Hepatocyte (in vitro differentiated cells): ENCODE measurements at regions not wholly inside any gene's neighbourhood (a gene's known extent, or its start where the extent isn't known, plus 50 kb on each side); places are given as distances from the start of the nearest gene placed in this dataset.

Experiments used
- DNase-seq: peaks from one replicate; pipeline ENCODE4 v3.0.0-alpha.2; 2016; ENCODE audit warnings: low spot score
- H2AFZ ChIP-seq: fragments of 200-600 bp; sonication (generic); 2 replicates; pipeline ENCODE4 v1.6.0; 2016; ENCODE audit warnings: antibody characterized with exemption, mild to moderate bottlenecking
- H3K27ac ChIP-seq: fragments of 200-600 bp; sonication (generic); 2 replicates; pipeline ENCODE4 v1.5.1; 2016; ENCODE audit warnings: mild to moderate bottlenecking
- H3K27me3 ChIP-seq: fragments of 200-600 bp; sonication (generic); 2 replicates; pipeline ENCODE4 v1.6.1; 2016
- H3K36me3 ChIP-seq: fragments of 200-600 bp; sonication (generic); replicated peaks from 2 replicates; pipeline ENCODE4 v1.5.1; 2016; ENCODE audit warnings: low read depth; ENCODE audit not compliant: insufficient read depth
- H3K4me1 ChIP-seq: fragments of 200-600 bp; sonication (generic); 2 replicates; pipeline ENCODE4 v1.5.1; 2016; ENCODE audit warnings: mild to moderate bottlenecking, moderate library complexity; ENCODE audit not compliant: insufficient read depth
- H3K4me2 ChIP-seq: fragments of 200-600 bp; sonication (generic); 2 replicates; pipeline ENCODE4 v1.6.0; 2016
- H3K4me3 ChIP-seq: fragments of 200-600 bp; sonication (generic); 2 replicates; pipeline ENCODE4 v1.5.1; 2016; ENCODE audit warnings: mild to moderate bottlenecking
- H3K79me2 ChIP-seq: fragments of 200-600 bp; sonication (generic); 2 replicates; pipeline ENCODE4 v1.6.0; 2017; ENCODE audit warnings: mild to moderate bottlenecking
- H3K9me2 ChIP-seq: fragments of 200-600 bp; sonication (generic); replicated peaks from 2 replicates; pipeline ENCODE4 v1.6.0; 2017; ENCODE audit warnings: mild to moderate bottlenecking; ENCODE audit not compliant: insufficient read depth
- H3K9me3 ChIP-seq: fragments of 200-600 bp; sonication (generic); 2 replicates; pipeline ENCODE4 v1.5.1; 2016; ENCODE audit warnings: low read depth, mild to moderate bottlenecking
- H4K20me1 ChIP-seq: fragments of 200-600 bp; sonication (generic); 2 replicates; pipeline ENCODE4 v1.6.0; 2016; ENCODE audit warnings: mild to moderate bottlenecking; ENCODE audit not compliant: insufficient read depth, poor library complexity, severe bottlenecking
- CTCF ChIP-seq: fragments of 200-600 bp; sonication (generic); IDR thresholded peaks from 2 replicates; pipeline ENCODE4 v1.5.1; 2016; ENCODE audit warnings: antibody characterized with exemption, mild to moderate bottlenecking; ENCODE audit not compliant: poor library complexity
- EZH2 ChIP-seq: fragments of 200-600 bp; sonication (generic); IDR thresholded peaks from 2 replicates; pipeline ENCODE4 v1.6.1; 2016; ENCODE audit warnings: antibody characterized with exemption, mild to moderate bottlenecking, borderline replicate concordance
- EZH2phosphoT487 ChIP-seq: fragments of 200-600 bp; sonication (generic); IDR thresholded peaks from one replicate; pipeline ENCODE4 v1.6.1; 2018; ENCODE audit warnings: antibody characterized with exemption, mild to moderate bottlenecking, low read depth, moderate library complexity; ENCODE audit not compliant: unreplicated experiment, severe bottlenecking
- WGBS: methylation state at CpG from one replicate; pipeline ENCODE4 v1.1.6; 2016; ENCODE audit warnings: low lambda C conversion rate; ENCODE audit errors: missing lambda C conversion rate; 5-methylcytosine and 5-hydroxymethylcytosine counted together

DNA sequence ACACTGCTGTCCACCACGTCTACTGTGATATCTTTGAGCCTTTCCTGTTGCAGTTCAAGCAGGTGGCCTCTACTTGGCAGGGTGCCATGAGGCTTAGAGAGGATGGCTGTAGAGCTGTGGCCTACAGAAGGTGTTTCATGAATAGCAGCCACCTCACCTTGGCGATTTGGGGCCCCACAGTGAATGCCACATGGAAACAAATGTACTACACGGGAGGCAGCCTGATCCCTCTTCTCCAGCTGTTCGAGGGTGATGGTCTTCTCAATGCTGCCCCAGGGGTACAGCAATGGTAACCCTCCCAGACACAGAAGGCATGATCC, 70.7 kb downstream of the FAM43A start:
- Histone ChIP-seq H4K20me1 (no peaks in the 10 kb centered on the region), H3K9me2 (no peaks in the 10 kb centered on the region), H3K36me3 (no peaks in the 10 kb centered on the region), H3K27me3 (no peaks in the 10 kb centered on the region), H2AFZ (no peak overlapping the region), H3K4me1 (no peaks in the 10 kb centered on the region), H3K4me3 (no peak overlapping the region), H3K27ac (no peak overlapping the region), H3K79me2 (no peaks in the 10 kb centered on the region), H3K9me3 (no peaks in the 10 kb centered on the region), H3K4me2 (no peak overlapping the region)
- no peak for DNase-seq
- no peak for TF ChIP-seq EZH2
- TF ChIP-seq EZH2phosphoT487, result no peak
- no peak for TF ChIP-seq CTCF
- WGBS, result 85% methylated on average over 4 of the region's 4 CpGs

DNA sequence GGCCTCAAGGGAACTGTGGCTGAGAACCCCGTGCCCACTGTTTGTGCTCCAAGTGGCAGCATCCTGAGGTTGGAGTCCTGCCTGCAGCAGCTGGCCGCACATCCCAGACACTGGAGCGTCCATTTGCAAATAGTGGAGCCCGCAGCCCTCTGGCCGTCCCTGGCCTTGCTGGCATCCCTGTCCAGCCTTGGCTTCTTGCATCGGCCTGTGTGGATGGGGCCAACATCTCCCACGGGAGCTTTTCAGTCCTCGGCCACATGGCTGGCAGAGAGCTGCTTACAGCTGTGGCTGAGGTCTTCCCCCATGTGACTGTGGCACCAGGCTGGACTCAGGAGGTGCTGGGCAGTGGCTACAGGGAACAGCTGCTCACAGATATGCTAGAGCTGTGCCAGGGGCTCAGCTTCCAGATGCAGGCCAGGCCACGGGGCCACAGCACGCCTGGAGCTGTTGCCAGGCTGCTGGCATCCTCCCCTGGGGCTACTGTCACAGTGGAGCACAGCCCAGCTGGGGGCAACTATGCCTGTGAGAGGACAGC, 71.2 kb downstream of the FAM43A start:
- WGBS, result 90% methylated on average over 10 of the region's 10 CpGs
- no peaks in the 10 kb centered on the region for H3K9me2 ChIP-seq
- no peak for DNase-seq
- H3K36me3 ChIP-seq, result no peaks in the 10 kb centered on the region
- H3K27ac ChIP-seq, result no peak overlapping the region
- H4K20me1 ChIP-seq, result no peaks in the 10 kb centered on the region
- no peaks in the 10 kb centered on the region for H3K79me2 ChIP-seq
- H3K4me3 ChIP-seq, result no peak overlapping the region
- no peaks in the 10 kb centered on the region for H3K9me3 ChIP-seq
- no peak overlapping the region for H2AFZ ChIP-seq
- no peaks in the 10 kb centered on the region for H3K4me1 ChIP-seq
- TF ChIP-seq EZH2phosphoT487 (no peak), EZH2 (no peak), CTCF (no peak)
- no peak overlapping the region for H3K4me2 ChIP-seq
- peaks cover 1% of the 10 kb centered on the region for H3K27me3 ChIP-seq

- no peaks in the 10 kb centered on the region for H4K20me1 ChIP-seq
- H3K9me2 ChIP-seq, result no peaks in the 10 kb centered on the region
- no peak overlapping the region for H3K4me3 ChIP-seq
- no peak for TF ChIP-seq EZH2phosphoT487
- H3K27ac ChIP-seq, result no peak overlapping the region
- H3K9me3 ChIP-seq, result no peaks in the 10 kb centered on the region
- no peak for DNase-seq
- no peak overlapping the region for H2AFZ ChIP-seq
- H3K27me3 ChIP-seq, result peaks cover 8% of the 10 kb centered on the region
- no peaks in the 10 kb centered on the region for H3K79me2 ChIP-seq
- H3K36me3 ChIP-seq, result no peaks in the 10 kb centered on the region
- H3K4me2 ChIP-seq, result no peak overlapping the region
- H3K4me1 ChIP-seq, result no peaks in the 10 kb centered on the region
- 44% methylated on average over 2 of the region's 2 CpGs for WGBS
Observed at GRCh38 chr3:194757647-194758061, 72.0 kb downstream of the FAM43A start.

DNA sequence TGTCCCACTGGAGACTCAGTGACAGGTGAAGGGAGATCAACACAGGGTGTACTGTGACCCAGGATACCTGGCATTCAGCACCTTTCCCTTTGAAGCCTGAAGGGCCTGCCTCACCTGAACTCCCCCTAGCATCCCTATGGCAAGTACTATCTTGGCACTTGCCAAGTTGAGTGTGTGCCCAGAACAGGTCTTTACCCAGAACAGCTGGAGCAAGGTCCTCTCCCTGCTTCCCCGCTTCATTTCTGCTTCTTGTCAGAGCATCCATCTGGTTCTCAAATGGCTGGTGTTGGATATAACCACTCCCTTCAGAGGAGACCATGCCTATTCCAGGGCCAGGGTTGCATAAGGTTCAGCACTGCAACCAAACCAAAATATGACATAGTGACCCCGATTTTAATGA, 73.0 kb downstream of the FAM43A start:
- no peak overlapping the region for H2AFZ ChIP-seq
- 88% methylated on average over 2 of the region's 2 CpGs for WGBS
- no peak overlapping the region for H3K4me3 ChIP-seq
- H3K9me3 ChIP-seq, result no peaks in the 10 kb centered on the region
- no peak for TF ChIP-seq EZH2
- no peak for DNase-seq
- peaks cover 8% of the 10 kb centered on the region for H3K27me3 ChIP-seq
- no peaks in the 10 kb centered on the region for H3K36me3 ChIP-seq
- no peak overlapping the region for H3K4me2 ChIP-seq
- H3K27ac ChIP-seq, result no peak overlapping the region
- H3K4me1 ChIP-seq, result no peaks in the 10 kb centered on the region
- H3K9me2 ChIP-seq, result no peaks in the 10 kb centered on the region
- H3K79me2 ChIP-seq, result no peaks in the 10 kb centered on the region
- no peaks in the 10 kb centered on the region for H4K20me1 ChIP-seq
